Stomach (tissue), 8 donors: ENCODE measurements at regions not wholly inside any gene's neighbourhood (a gene's known extent, or its start where the extent isn't known, plus 50 kb on each side); places are given as distances from the start of the nearest gene placed in this dataset.
A peak's percentile ranks its signal among the peaks of the same experiment; 100 is the strongest.

Experiments
- DNase-seq, 2 donors: peaks; one replicate each; pipeline versions ENCODE4 v3.0.0 to v3.0.0-alpha.2; 2013 to 2019
- H3K27ac ChIP-seq, 5 donors: fragments of 200-600 bp in 4 of 5; sonication (generic) in 4 of 5; one replicate each; pipeline ENCODE4 v1.5.1; 2013 to 2019; ENCODE audit warnings: mild to moderate bottlenecking in 1 of 5, moderate library complexity in 1 of 5
- H3K27me3 ChIP-seq, 3 donors: fragments of 200-600 bp; sonication (generic); one replicate each; pipeline ENCODE4 v1.5.1; 2017 to 2019; ENCODE audit warnings: mixed run types in 1 of 3
- H3K36me3 ChIP-seq, 4 donors: fragments of 200-600 bp; sonication (generic); 1 replicate in 3 of 4; 2 replicates in 1 of 4; pipeline ENCODE4 v1.5.1; 2016 to 2019
- H3K4me1 ChIP-seq, 4 donors: fragments of 200-600 bp; sonication (generic); one replicate each; pipeline ENCODE4 v1.5.1; 2016 to 2019
- H3K4me3 ChIP-seq, 4 donors: fragments of 200-600 bp; sonication (generic) in 3 of 4; one replicate each; pipeline ENCODE4 v1.5.1; 2016 to 2019; ENCODE audit warnings: mild to moderate bottlenecking in 1 of 4
- H3K9me3 ChIP-seq, 4 donors: fragments of 200-600 bp; sonication (generic); one replicate each; pipeline ENCODE4 v1.5.1; 2016 to 2019
- EP300 ChIP-seq: sonication (generic); formaldehyde crosslinking; IDR thresholded peaks from one replicate; pipeline ENCODE4 v1.6.1; 2017; ENCODE audit warnings: antibody characterized with exemption
- POLR2A ChIP-seq, 4 donors: fragments of 450-650 bp; IDR thresholded peaks; one replicate each; pipeline ENCODE4 v1.6.1; 2016; ENCODE audit warnings: antibody characterized with exemption in 4 of 4, control low read depth in 2 of 4, mild to moderate bottlenecking in 1 of 4, moderate library complexity in 1 of 4
- POLR2AphosphoS5 ChIP-seq, 3 donors: sonication (generic); formaldehyde crosslinking; IDR thresholded peaks; one replicate each; pipeline ENCODE4 v1.6.1; 2016; ENCODE audit warnings: antibody characterized with exemption in 3 of 3
- WGBS, 5 donors: extraction: QIAGEN DNeasy Blood & Tissue Kit in 3 of 5; methylation state at CpG; one replicate each; pipeline versions ENCODE4 v1.1.5 to v1.1.7; 2013 to 2018; 5-methylcytosine and 5-hydroxymethylcytosine counted together
- intact Hi-C: fragments of 100-400 bp; cut with DNase I; formaldehyde crosslinking; loops from one replicate; pipeline ENCODE4 v1.15.1; 2023; ENCODE audit warnings: low total_unique reads
- TF ChIP-seq, protein P1 (sequence below), 7 experiments: fragments of 450-650 bp in 4 of 7; fragments of 200-600 bp in 3 of 7; sonication (generic) in 3 of 7; IDR thresholded peaks; one replicate each; pipeline ENCODE4 v1.5.1; 2016 to 2019; ENCODE audit warnings: antibody characterized with exemption in 7 of 7, control low read depth in 2 of 7, mild to moderate bottlenecking in 1 of 7
- donor health status: healthy with polysubstance abuse.
- donor health status: Bipolar disorder and iron deficiency.
- donor health status: healthy.

DNA sequence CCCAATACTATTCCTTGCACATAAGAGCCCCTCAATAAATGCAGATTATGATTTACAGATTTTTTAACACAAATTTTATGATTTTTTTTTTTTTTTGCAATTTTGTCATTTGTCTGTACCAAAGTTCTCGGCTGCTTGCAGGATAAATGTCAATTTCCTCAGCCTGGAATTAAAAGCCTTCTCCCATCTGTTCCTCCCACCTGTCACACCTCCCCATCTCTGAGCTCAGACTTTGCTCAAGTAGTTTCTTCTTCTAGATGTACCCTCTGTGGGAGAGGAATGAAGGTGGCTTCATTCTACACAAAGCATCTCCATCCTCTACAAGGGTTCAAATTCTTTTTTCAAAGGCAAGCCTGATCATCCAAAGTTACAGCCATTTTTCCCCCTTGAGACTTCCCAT lies 153.7 kb upstream of the GRAMD2B start:
- no peaks in the 10 kb centered on the region for H3K4me1 ChIP-seq
- intact Hi-C loops, result no loop called here
- WGBS, 5 donors, result 86 to 95% (median 89%) methylated on average over 1 of the region's 1 CpG
- no peaks in the 10 kb centered on the region for H3K9me3 ChIP-seq
- H3K27ac ChIP-seq, result no peak overlapping the region
- TF ChIP-seq POLR2A (IDR thresholded peaks at IDR 0.05) (no peak), POLR2AphosphoS5 (IDR thresholded peaks at IDR 0.05) (no peak), EP300 (no peak)
- TF ChIP-seq, protein P1, sequence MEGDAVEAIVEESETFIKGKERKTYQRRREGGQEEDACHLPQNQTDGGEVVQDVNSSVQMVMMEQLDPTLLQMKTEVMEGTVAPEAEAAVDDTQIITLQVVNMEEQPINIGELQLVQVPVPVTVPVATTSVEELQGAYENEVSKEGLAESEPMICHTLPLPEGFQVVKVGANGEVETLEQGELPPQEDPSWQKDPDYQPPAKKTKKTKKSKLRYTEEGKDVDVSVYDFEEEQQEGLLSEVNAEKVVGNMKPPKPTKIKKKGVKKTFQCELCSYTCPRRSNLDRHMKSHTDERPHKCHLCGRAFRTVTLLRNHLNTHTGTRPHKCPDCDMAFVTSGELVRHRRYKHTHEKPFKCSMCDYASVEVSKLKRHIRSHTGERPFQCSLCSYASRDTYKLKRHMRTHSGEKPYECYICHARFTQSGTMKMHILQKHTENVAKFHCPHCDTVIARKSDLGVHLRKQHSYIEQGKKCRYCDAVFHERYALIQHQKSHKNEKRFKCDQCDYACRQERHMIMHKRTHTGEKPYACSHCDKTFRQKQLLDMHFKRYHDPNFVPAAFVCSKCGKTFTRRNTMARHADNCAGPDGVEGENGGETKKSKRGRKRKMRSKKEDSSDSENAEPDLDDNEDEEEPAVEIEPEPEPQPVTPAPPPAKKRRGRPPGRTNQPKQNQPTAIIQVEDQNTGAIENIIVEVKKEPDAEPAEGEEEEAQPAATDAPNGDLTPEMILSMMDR (IDR thresholded peaks at IDR 0.05), result no peak
- H3K27me3 ChIP-seq, result no peaks in the 10 kb centered on the region
- no peak for DNase-seq
- H3K4me3 ChIP-seq, result no peak overlapping the region
- H3K36me3 ChIP-seq, result no peaks in the 10 kb centered on the region

- H3K9me3 ChIP-seq, result no peaks in the 10 kb centered on the region
- no peak overlapping the region for H3K27ac ChIP-seq
- intact Hi-C loops, result no loop called here
- TF ChIP-seq POLR2AphosphoS5 (IDR thresholded peaks at IDR 0.05) (no peak), POLR2A (IDR thresholded peaks at IDR 0.05) (no peak), EP300 (no peak)
- TF ChIP-seq, protein P1 (IDR thresholded peaks at IDR 0.05), result no peak
- no peaks in the 10 kb centered on the region for H3K36me3 ChIP-seq
- DNase-seq, result no peak
- no peaks in the 10 kb centered on the region for H3K27me3 ChIP-seq
- WGBS, 5 donors, result 89 to 96% (median 94%) methylated on average over 3 of the region's 3 CpGs
- no peak overlapping the region for H3K4me3 ChIP-seq
- H3K4me1 ChIP-seq, result no peaks in the 10 kb centered on the region
Measured at GRCh38 chr5:126271141-126271540, 152.1 kb upstream of the GRAMD2B start.

GRCh38 chr5:126274076-126274762 lies 149.0 kb upstream of the GRAMD2B start:
- 59 to 78% (median 74%) methylated on average over 2 of the region's 2 CpGs for WGBS, 5 donors
- no peaks in the 10 kb centered on the region for H3K9me3 ChIP-seq
- intact Hi-C loops, result no loop called here
- H3K4me3 ChIP-seq, result no peak overlapping the region
- H3K27me3 ChIP-seq, result no peaks in the 10 kb centered on the region
- H3K36me3 ChIP-seq, result no peaks in the 10 kb centered on the region
- TF ChIP-seq, protein P1 (IDR thresholded peaks at IDR 0.05), result no peak
- TF ChIP-seq POLR2AphosphoS5 (IDR thresholded peaks at IDR 0.05) (no peak), EP300 (no peak), POLR2A (IDR thresholded peaks at IDR 0.05) (no peak)
- no peak overlapping the region for H3K27ac ChIP-seq
- no peaks in the 10 kb centered on the region for H3K4me1 ChIP-seq
- peak in 1 of 2 donors; percentile 21 for DNase-seq

DNA sequence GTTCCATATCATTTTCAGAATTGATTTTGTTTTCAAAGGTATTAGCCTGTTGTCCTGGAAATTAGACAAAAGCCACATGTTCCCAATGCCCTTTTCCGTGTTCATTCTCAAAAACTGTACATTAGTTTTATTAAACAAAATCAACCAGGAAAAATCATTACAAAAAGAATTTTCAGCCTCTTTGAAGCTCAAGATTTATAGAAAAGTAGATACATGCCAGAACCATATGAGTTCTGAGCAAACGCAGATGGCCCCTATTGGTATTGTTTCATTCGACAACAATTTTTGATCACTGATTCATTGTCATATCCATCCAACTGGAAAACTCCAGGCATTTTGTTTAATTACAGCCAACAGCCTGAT lies 148.5 kb upstream of the GRAMD2B start:
- TF ChIP-seq POLR2AphosphoS5 (IDR thresholded peaks at IDR 0.05), result no peak
- TF ChIP-seq EP300, result no peak
- no peak for TF ChIP-seq POLR2A (IDR thresholded peaks at IDR 0.05)
- TF ChIP-seq, protein P1 (IDR thresholded peaks at IDR 0.05), result no peak
- H3K27ac ChIP-seq, result no peak overlapping the region
- 74 to 86% (median 78%) methylated on average over 3 of the region's 3 CpGs for WGBS, 5 donors
- no peaks in the 10 kb centered on the region for H3K36me3 ChIP-seq
- no peak overlapping the region for H3K4me3 ChIP-seq
- peak in 1 of 2 donors; percentile 13 for DNase-seq
- H3K9me3 ChIP-seq, result no peaks in the 10 kb centered on the region
- intact Hi-C loops, result no loop called here
- H3K4me1 ChIP-seq, result no peaks in the 10 kb centered on the region
- H3K27me3 ChIP-seq, result no peaks in the 10 kb centered on the region
